ENCODE measurements at regions not wholly inside any gene's neighbourhood (a gene's known extent, or its start where the extent isn't known, plus 50 kb on each side); places are given as distances from the start of the nearest gene placed in this dataset.
"Not testable (repeated sequence)": the region's sequence is repeated elsewhere in the genome, so short reads cannot be mapped to it uniquely, and the experiment has no call there.

- Histone ChIP-seq H3K36me3 (ENCODE audit: control insufficient read depth, insufficient read depth, low read length) (no peaks in the 10 kb centered on the region), H3K4me3 (ENCODE audit: low read length) (no peak overlapping the region), H3K9me3 (replicated peaks; ENCODE audit: control insufficient read depth, low read depth, low read length) (no peaks in the 10 kb centered on the region), H3K27ac (ENCODE audit: low read length) (no peak overlapping the region), H3K27me3 (ENCODE audit: control insufficient read depth, insufficient read depth, low read length) (no peaks in the 10 kb centered on the region), H3K4me1 (ENCODE audit: control insufficient read depth, insufficient read depth, low read length) (no peaks in the 10 kb centered on the region)
- WGBS (ENCODE audit: insufficient coverage): 11% methylated on average over 1 of the region's 1 CpG
- DNase-seq: peak; percentile 24
These were observed 371.7 kb downstream of the PIK3C3 start for GRCh38 chr18:42326752-42327151.

GRCh38 chr18:42328931-42329330 is 373.9 kb downstream of the PIK3C3 start:
- WGBS (ENCODE audit: insufficient coverage): no CpG with 5 or more reads among the region's 1 CpG
- no peaks in the 10 kb centered on the region for H3K36me3 ChIP-seq (ENCODE audit: control insufficient read depth, insufficient read depth, low read length)

GRCh38 chr18:42330296-42330695 is 375.3 kb downstream of the PIK3C3 start:
- no peak for DNase-seq
- 100% methylated on average over 2 of the region's 3 CpGs for WGBS (ENCODE audit: insufficient coverage)

More at GRCh38 chr18:42328931-42329330, 373.9 kb downstream of the PIK3C3 start:
- Histone ChIP-seq H3K27me3 (ENCODE audit: control insufficient read depth, insufficient read depth, low read length) (no peaks in the 10 kb centered on the region), H3K9me3 (replicated peaks; ENCODE audit: control insufficient read depth, low read depth, low read length) (no peaks in the 10 kb centered on the region), H3K4me3 (ENCODE audit: low read length) (no peak overlapping the region), H3K27ac (ENCODE audit: low read length) (no peak overlapping the region), H3K4me1 (ENCODE audit: control insufficient read depth, insufficient read depth, low read length) (no peaks in the 10 kb centered on the region)
- no peak for DNase-seq

GRCh38 chr18:42333558-42333957 is 378.5 kb downstream of the PIK3C3 start:
- H3K27ac ChIP-seq (ENCODE audit: low read length): no peak overlapping the region

More at GRCh38 chr18:42330296-42330695, 375.3 kb downstream of the PIK3C3 start:
- H3K27me3 ChIP-seq (ENCODE audit: control insufficient read depth, insufficient read depth, low read length): no peaks in the 10 kb centered on the region
- H3K4me3 ChIP-seq (ENCODE audit: low read length): no peak overlapping the region
- no peaks in the 10 kb centered on the region for H3K4me1 ChIP-seq (ENCODE audit: control insufficient read depth, insufficient read depth, low read length)
- no peak overlapping the region for H3K27ac ChIP-seq (ENCODE audit: low read length)
- no peaks in the 10 kb centered on the region for H3K36me3 ChIP-seq (ENCODE audit: control insufficient read depth, insufficient read depth, low read length)
- no peaks in the 10 kb centered on the region for H3K9me3 ChIP-seq (replicated peaks; ENCODE audit: control insufficient read depth, low read depth, low read length)

GRCh38 chr18:42334931-42335330 is 379.9 kb downstream of the PIK3C3 start:
- Histone ChIP-seq H3K4me3 (ENCODE audit: low read length) (no peak overlapping the region), H3K27ac (ENCODE audit: low read length) (no peak overlapping the region), H3K36me3 (ENCODE audit: control insufficient read depth, insufficient read depth, low read length) (no peaks in the 10 kb centered on the region), H3K27me3 (ENCODE audit: control insufficient read depth, insufficient read depth, low read length) (no peaks in the 10 kb centered on the region), H3K4me1 (ENCODE audit: control insufficient read depth, insufficient read depth, low read length) (no peaks in the 10 kb centered on the region), H3K9me3 (replicated peaks; ENCODE audit: control insufficient read depth, low read depth, low read length) (no peaks in the 10 kb centered on the region)
- no peak for DNase-seq

More at GRCh38 chr18:42333558-42333957, 378.5 kb downstream of the PIK3C3 start:
- WGBS (ENCODE audit: insufficient coverage): no CpG with 5 or more reads among the region's 3 CpGs
- Histone ChIP-seq H3K4me1 (ENCODE audit: control insufficient read depth, insufficient read depth, low read length) (no peaks in the 10 kb centered on the region), H3K27me3 (ENCODE audit: control insufficient read depth, insufficient read depth, low read length) (no peaks in the 10 kb centered on the region), H3K36me3 (ENCODE audit: control insufficient read depth, insufficient read depth, low read length) (no peaks in the 10 kb centered on the region), H3K4me3 (ENCODE audit: low read length) (no peak overlapping the region), H3K9me3 (replicated peaks; ENCODE audit: control insufficient read depth, low read depth, low read length) (no peaks in the 10 kb centered on the region)
- DNase-seq: no peak

- H3K9me3 ChIP-seq (replicated peaks; ENCODE audit: control insufficient read depth, low read depth, low read length): no peaks in the 10 kb centered on the region
- no peaks in the 10 kb centered on the region for H3K4me1 ChIP-seq (ENCODE audit: control insufficient read depth, insufficient read depth, low read length)
- H3K4me3 ChIP-seq (ENCODE audit: low read length): no peak overlapping the region
- DNase-seq: no peak
- no peaks in the 10 kb centered on the region for H3K27me3 ChIP-seq (ENCODE audit: control insufficient read depth, insufficient read depth, low read length)
- H3K36me3 ChIP-seq (ENCODE audit: control insufficient read depth, insufficient read depth, low read length): no peaks in the 10 kb centered on the region
- no CpG with 5 or more reads among the region's 2 CpGs for WGBS (ENCODE audit: insufficient coverage)
- H3K27ac ChIP-seq (ENCODE audit: low read length): no peak overlapping the region
These were observed 381.1 kb downstream of the PIK3C3 start for GRCh38 chr18:42336139-42336538.

GRCh38 chr18:42337337-42337736 is 382.3 kb downstream of the PIK3C3 start:
- not testable (repeated sequence) for H3K27ac ChIP-seq (ENCODE audit: low read length); H3K36me3 ChIP-seq (ENCODE audit: control insufficient read depth, insufficient read depth, low read length); H3K9me3 ChIP-seq (replicated peaks; ENCODE audit: control insufficient read depth, low read depth, low read length); H3K4me1 ChIP-seq (ENCODE audit: control insufficient read depth, insufficient read depth, low read length); H3K4me3 ChIP-seq (ENCODE audit: low read length); H3K27me3 ChIP-seq (ENCODE audit: control insufficient read depth, insufficient read depth, low read length); DNase-seq
- 93% methylated on average over 2 of the region's 2 CpGs for WGBS (ENCODE audit: insufficient coverage)

GRCh38 chr18:42338683-42339082 is 383.6 kb downstream of the PIK3C3 start:
- WGBS (ENCODE audit: insufficient coverage): no CpG with 5 or more reads among the region's 2 CpGs
- no peak overlapping the region for H3K27ac ChIP-seq (ENCODE audit: low read length)
- H3K36me3 ChIP-seq (ENCODE audit: control insufficient read depth, insufficient read depth, low read length): no peaks in the 10 kb centered on the region
- no peaks in the 10 kb centered on the region for H3K4me1 ChIP-seq (ENCODE audit: control insufficient read depth, insufficient read depth, low read length)
- no peak for DNase-seq
- H3K4me3 ChIP-seq (ENCODE audit: low read length): no peak overlapping the region
- H3K27me3 ChIP-seq (ENCODE audit: control insufficient read depth, insufficient read depth, low read length): no peaks in the 10 kb centered on the region
- H3K9me3 ChIP-seq (replicated peaks; ENCODE audit: control insufficient read depth, low read depth, low read length): no peaks in the 10 kb centered on the region

- no peaks in the 10 kb centered on the region for H3K4me1 ChIP-seq (ENCODE audit: control insufficient read depth, insufficient read depth, low read length)
- no peak overlapping the region for H3K4me3 ChIP-seq (ENCODE audit: low read length)
- no peaks in the 10 kb centered on the region for H3K27me3 ChIP-seq (ENCODE audit: control insufficient read depth, insufficient read depth, low read length)
- no peaks in the 10 kb centered on the region for H3K36me3 ChIP-seq (ENCODE audit: control insufficient read depth, insufficient read depth, low read length)
- no CpG with 5 or more reads among the region's 4 CpGs for WGBS (ENCODE audit: insufficient coverage)
- H3K27ac ChIP-seq (ENCODE audit: low read length): no peak overlapping the region
- no peaks in the 10 kb centered on the region for H3K9me3 ChIP-seq (replicated peaks; ENCODE audit: control insufficient read depth, low read depth, low read length)
- DNase-seq: no peak
These were observed 384.3 kb downstream of the PIK3C3 start for GRCh38 chr18:42339372-42339771.

- H3K4me1 ChIP-seq (ENCODE audit: control insufficient read depth, insufficient read depth, low read length): no peaks in the 10 kb centered on the region
- H3K9me3 ChIP-seq (replicated peaks; ENCODE audit: control insufficient read depth, low read depth, low read length): no peaks in the 10 kb centered on the region
- DNase-seq: no peak
- H3K27ac ChIP-seq (ENCODE audit: low read length): no peak overlapping the region
- no peak overlapping the region for H3K4me3 ChIP-seq (ENCODE audit: low read length)
- H3K36me3 ChIP-seq (ENCODE audit: control insufficient read depth, insufficient read depth, low read length): no peaks in the 10 kb centered on the region
- H3K27me3 ChIP-seq (ENCODE audit: control insufficient read depth, insufficient read depth, low read length): no peaks in the 10 kb centered on the region
- WGBS (ENCODE audit: insufficient coverage): no CpG with 5 or more reads among the region's 3 CpGs
These were observed 385.5 kb downstream of the PIK3C3 start for GRCh38 chr18:42340423-42341009.

GRCh38 chr18:42341423-42341822 is 386.4 kb downstream of the PIK3C3 start:
- no peak overlapping the region for H3K27ac ChIP-seq (ENCODE audit: low read length)
- no peaks in the 10 kb centered on the region for H3K9me3 ChIP-seq (replicated peaks; ENCODE audit: control insufficient read depth, low read depth, low read length)
- H3K4me3 ChIP-seq (ENCODE audit: low read length): no peak overlapping the region
- no peaks in the 10 kb centered on the region for H3K27me3 ChIP-seq (ENCODE audit: control insufficient read depth, insufficient read depth, low read length)
- H3K4me1 ChIP-seq (ENCODE audit: control insufficient read depth, insufficient read depth, low read length): no peaks in the 10 kb centered on the region
- H3K36me3 ChIP-seq (ENCODE audit: control insufficient read depth, insufficient read depth, low read length): no peaks in the 10 kb centered on the region
- DNase-seq: no peak
- WGBS (ENCODE audit: insufficient coverage): no CpG with 5 or more reads among the region's 1 CpG

Data from muscle of leg (tissue), 3 donors.